ENCODE measurements at regions not wholly inside any gene's neighbourhood (a gene's known extent, or its start where the extent isn't known, plus 50 kb on each side); places are given as distances from the start of the nearest gene placed in this dataset.

GRCh38 chr3:28069438-28069837 lies 172.0 kb upstream of the CMC1 start:
- TF ChIP-seq CREB1 (IDR thresholded peaks at IDR 0.05; ENCODE audit: low read depth) (no peak), TAF1 (IDR thresholded peaks at IDR 0.05; ENCODE audit: low read depth) (no peak), USF1 (IDR thresholded peaks at IDR 0.05) (no peak), EP300 (IDR thresholded peaks at IDR 0.05; ENCODE audit: borderline replicate concordance) (no peak), ZBTB7A (IDR thresholded peaks at IDR 0.05; ENCODE audit: low read depth) (no peak), NFIC (IDR thresholded peaks at IDR 0.05) (no peak), YY1 (IDR thresholded peaks at IDR 0.05; ENCODE audit: low read depth) (no peak), REST (IDR thresholded peaks at IDR 0.05; ENCODE audit: low read depth) (no peak), FOXM1 (IDR thresholded peaks at IDR 0.05; ENCODE audit: borderline replicate concordance, low read depth) (no peak), TCF12 (IDR thresholded peaks at IDR 0.05; ENCODE audit: low read depth) (no peak)

GRCh38 chr3:28076246-28076645 lies 165.2 kb upstream of the CMC1 start:
- no peak for TF ChIP-seq CEBPB (IDR thresholded peaks at IDR 0.05)
- TF ChIP-seq CREB1 (IDR thresholded peaks at IDR 0.05; ENCODE audit: low read depth), result no peak
- TF ChIP-seq REST (IDR thresholded peaks at IDR 0.05; ENCODE audit: low read depth), result no peak
- no peak for TF ChIP-seq NFIC (IDR thresholded peaks at IDR 0.05)
- no peak for TF ChIP-seq ZBTB7A (IDR thresholded peaks at IDR 0.05; ENCODE audit: low read depth)
- TF ChIP-seq TAF1 (IDR thresholded peaks at IDR 0.05; ENCODE audit: low read depth), result no peak
- TF ChIP-seq EGR1 (IDR thresholded peaks at IDR 0.05), result no peak
- no peak for TF ChIP-seq FOXM1 (IDR thresholded peaks at IDR 0.05; ENCODE audit: borderline replicate concordance, low read depth)
- no peak for TF ChIP-seq EP300 (IDR thresholded peaks at IDR 0.05; ENCODE audit: borderline replicate concordance)
- no peak for TF ChIP-seq TCF12 (IDR thresholded peaks at IDR 0.05; ENCODE audit: low read depth)
- TF ChIP-seq RAD21 (IDR thresholded peaks at IDR 0.05; ENCODE audit: low read depth), result no peak

GRCh38 chr3:28077572-28077971 lies 163.8 kb upstream of the CMC1 start:
- no peak for TF ChIP-seq USF1 (IDR thresholded peaks at IDR 0.05)
- TF ChIP-seq CEBPB (IDR thresholded peaks at IDR 0.05), result no peak
- no peak for TF ChIP-seq MAX (IDR thresholded peaks at IDR 0.05)

GRCh38 chr3:28078536-28078935 lies 162.9 kb upstream of the CMC1 start:
- TF ChIP-seq NFIC (IDR thresholded peaks at IDR 0.05) (no peak), CEBPB (IDR thresholded peaks at IDR 0.05) (no peak)

GRCh38 chr3:28080716-28081115 lies 160.7 kb upstream of the CMC1 start:
- TF ChIP-seq ZBTB7A (IDR thresholded peaks at IDR 0.05; ENCODE audit: low read depth) (no peak), TEAD4 (IDR thresholded peaks at IDR 0.05) (no peak), YY1 (IDR thresholded peaks at IDR 0.05; ENCODE audit: low read depth) (no peak), RAD21 (IDR thresholded peaks at IDR 0.05; ENCODE audit: low read depth) (no peak), CREB1 (IDR thresholded peaks at IDR 0.05; ENCODE audit: low read depth) (no peak), FOXM1 (IDR thresholded peaks at IDR 0.05; ENCODE audit: borderline replicate concordance, low read depth) (no peak), NFIC (IDR thresholded peaks at IDR 0.05) (no peak), REST (IDR thresholded peaks at IDR 0.05; ENCODE audit: low read depth) (no peak)

GRCh38 chr3:28081533-28081947 lies 159.9 kb upstream of the CMC1 start:
- TF ChIP-seq CEBPB (IDR thresholded peaks at IDR 0.05) (no peak), NFIC (IDR thresholded peaks at IDR 0.05) (no peak), CREB1 (IDR thresholded peaks at IDR 0.05; ENCODE audit: low read depth) (no peak), TAF1 (IDR thresholded peaks at IDR 0.05; ENCODE audit: low read depth) (no peak), USF1 (IDR thresholded peaks at IDR 0.05) (no peak), REST (IDR thresholded peaks at IDR 0.05; ENCODE audit: low read depth) (no peak), EP300 (IDR thresholded peaks at IDR 0.05; ENCODE audit: borderline replicate concordance) (no peak)

Data from Ishikawa (cell line).